Activated CD4-positive, alpha-beta T cell treated with anti-CD3 and anti-CD28 coated beads, Interleukin-10, Interleukin-2, amounts not matched to agents 100 ng/mL and 50 ng/mL, durations not matched to agents 16 hours and 8 hours (primary cell): ENCODE measurements at regions not wholly inside any gene's neighbourhood (a gene's known extent, or its start where the extent isn't known, plus 50 kb on each side); places are given as distances from the start of the nearest gene placed in this dataset.

ENCODE experiments used
- DNase-seq: peaks from one replicate; pipeline ENCODE4 v3.0.0-alpha.2; 2020

GRCh38 chr4:59243038-59243437 is 1957.1 kb upstream of the ADGRL3 start:
- DNase-seq, result no peak

- no peak for DNase-seq
Observed at GRCh38 chr4:59247032-59247431, 1953.1 kb upstream of the ADGRL3 start.

- DNase-seq, result no peak
Observed at GRCh38 chr4:59248313-59248712, 1951.8 kb upstream of the ADGRL3 start.

- DNase-seq, result no peak
Observed at GRCh38 chr4:59249110-59249509, 1951.0 kb upstream of the ADGRL3 start.

GRCh38 chr4:59258002-59258401 is 1942.1 kb upstream of the ADGRL3 start:
- no peak for DNase-seq

- DNase-seq, result no peak
Observed at GRCh38 chr4:59307609-59308008, 1892.5 kb upstream of the ADGRL3 start.

GRCh38 chr4:59314637-59315036 is 1885.5 kb upstream of the ADGRL3 start:
- DNase-seq, result no peak

GRCh38 chr4:59339631-59340030 is 1860.5 kb upstream of the ADGRL3 start:
- no peak for DNase-seq

GRCh38 chr4:59341506-59341905 is 1858.6 kb upstream of the ADGRL3 start:
- no peak for DNase-seq

- no peak for DNase-seq
Observed at GRCh38 chr4:59348949-59349348, 1851.2 kb upstream of the ADGRL3 start.

GRCh38 chr4:59369229-59369628 is 1830.9 kb upstream of the ADGRL3 start:
- no peak for DNase-seq

GRCh38 chr4:59374416-59374815 is 1825.7 kb upstream of the ADGRL3 start:
- no peak for DNase-seq

GRCh38 chr4:59380841-59381366 is 1819.2 kb upstream of the ADGRL3 start:
- no peak for DNase-seq

GRCh38 chr4:59381591-59381990 is 1818.5 kb upstream of the ADGRL3 start:
- no peak for DNase-seq

- no peak for DNase-seq
Observed at GRCh38 chr4:59387759-59388758, 1812.1 kb upstream of the ADGRL3 start.

- DNase-seq, result no peak
Observed at GRCh38 chr4:59393780-59394179, 1806.3 kb upstream of the ADGRL3 start.

GRCh38 chr4:59400334-59400733 is 1799.8 kb upstream of the ADGRL3 start:
- DNase-seq, result no peak

GRCh38 chr4:59409647-59410046 is 1790.5 kb upstream of the ADGRL3 start:
- no peak for DNase-seq

- peak; percentile 7 for DNase-seq
Observed at GRCh38 chr4:59412739-59413138, 1787.4 kb upstream of the ADGRL3 start.

- no peak for DNase-seq
Observed at GRCh38 chr4:59455751-59456150, 1744.4 kb upstream of the ADGRL3 start.

GRCh38 chr4:59457576-59457975 is 1742.5 kb upstream of the ADGRL3 start:
- no peak for DNase-seq

- no peak for DNase-seq
Observed at GRCh38 chr4:59484944-59485343, 1715.2 kb upstream of the ADGRL3 start.

- no peak for DNase-seq
Observed at GRCh38 chr4:59500103-59500502, 1700.0 kb upstream of the ADGRL3 start.

- no peak for DNase-seq
Observed at GRCh38 chr4:59503731-59504130, 1696.4 kb upstream of the ADGRL3 start.
